ENCODE measurements at regions not wholly inside any gene's neighbourhood (a gene's known extent, or its start where the extent isn't known, plus 50 kb on each side); places are given as distances from the start of the nearest gene placed in this dataset.

DNA sequence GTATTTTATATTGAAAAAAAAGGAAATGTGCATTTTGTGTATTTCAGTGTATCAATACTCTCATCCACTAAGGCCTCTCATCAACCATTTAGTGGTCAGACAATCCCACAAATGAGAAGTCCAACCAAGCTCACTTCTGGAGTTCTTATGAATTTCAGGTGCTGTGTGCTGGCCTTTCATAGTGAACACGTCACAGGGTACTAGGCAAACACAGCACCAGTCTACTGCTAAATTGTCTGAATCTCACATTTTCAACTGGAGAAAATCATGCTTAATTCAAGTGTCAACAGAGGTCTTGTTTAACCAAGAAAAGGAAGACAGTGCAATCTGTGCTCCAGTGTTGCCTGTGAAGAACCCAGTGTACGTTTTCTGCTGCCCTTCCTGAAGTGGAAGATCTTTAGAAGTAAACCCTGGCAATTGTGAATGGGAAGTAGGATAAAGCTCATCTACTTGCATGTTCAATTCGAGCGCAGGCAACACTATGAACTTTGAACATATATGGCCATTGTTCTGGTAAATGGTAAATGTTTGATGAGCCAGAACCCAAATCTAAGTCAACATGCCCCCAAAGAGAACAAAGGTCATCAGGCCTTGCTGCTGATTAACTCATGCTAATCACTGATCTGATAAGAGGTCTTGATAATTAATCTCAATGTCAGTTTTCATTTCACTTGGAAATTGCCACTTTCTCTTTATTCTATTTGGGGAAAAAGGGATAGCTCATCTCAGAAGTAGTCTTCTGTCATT, 439.2 kb upstream of the SOX9 start:
- intact Hi-C loops (cut with DNase I): no loop called here
- no peaks in the 10 kb centered on the region for H3K36me3 ChIP-seq
- H3K4me3 ChIP-seq: no peak overlapping the region
- H3K9me3 ChIP-seq: no peaks in the 10 kb centered on the region
- H3K27me3 ChIP-seq: no peaks in the 10 kb centered on the region
- TF ChIP-seq POLR2AphosphoS5 (IDR thresholded peaks at IDR 0.05; ENCODE audit: insufficient read depth in 1 of 2, low read depth in 1 of 2) (no peak), POLR2A (IDR thresholded peaks at IDR 0.05) (no peak)
- TF ChIP-seq, protein P1, sequence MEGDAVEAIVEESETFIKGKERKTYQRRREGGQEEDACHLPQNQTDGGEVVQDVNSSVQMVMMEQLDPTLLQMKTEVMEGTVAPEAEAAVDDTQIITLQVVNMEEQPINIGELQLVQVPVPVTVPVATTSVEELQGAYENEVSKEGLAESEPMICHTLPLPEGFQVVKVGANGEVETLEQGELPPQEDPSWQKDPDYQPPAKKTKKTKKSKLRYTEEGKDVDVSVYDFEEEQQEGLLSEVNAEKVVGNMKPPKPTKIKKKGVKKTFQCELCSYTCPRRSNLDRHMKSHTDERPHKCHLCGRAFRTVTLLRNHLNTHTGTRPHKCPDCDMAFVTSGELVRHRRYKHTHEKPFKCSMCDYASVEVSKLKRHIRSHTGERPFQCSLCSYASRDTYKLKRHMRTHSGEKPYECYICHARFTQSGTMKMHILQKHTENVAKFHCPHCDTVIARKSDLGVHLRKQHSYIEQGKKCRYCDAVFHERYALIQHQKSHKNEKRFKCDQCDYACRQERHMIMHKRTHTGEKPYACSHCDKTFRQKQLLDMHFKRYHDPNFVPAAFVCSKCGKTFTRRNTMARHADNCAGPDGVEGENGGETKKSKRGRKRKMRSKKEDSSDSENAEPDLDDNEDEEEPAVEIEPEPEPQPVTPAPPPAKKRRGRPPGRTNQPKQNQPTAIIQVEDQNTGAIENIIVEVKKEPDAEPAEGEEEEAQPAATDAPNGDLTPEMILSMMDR (IDR thresholded peaks at IDR 0.05): no peak
- no peak for DNase-seq (ENCODE audit: extremely low spot score in 2 of 2)
- H3K4me1 ChIP-seq: no peaks in the 10 kb centered on the region
- H3K27ac ChIP-seq: no peak overlapping the region

GRCh38 chr17:71682174-71682494, 438.7 kb upstream of the SOX9 start:
- intact Hi-C loops (cut with DNase I): no loop called here
- Histone ChIP-seq H3K27me3 (no peaks in the 10 kb centered on the region), H3K9me3 (no peaks in the 10 kb centered on the region), H3K4me1 (no peaks in the 10 kb centered on the region), H3K27ac (no peak overlapping the region), H3K36me3 (no peaks in the 10 kb centered on the region), H3K4me3 (no peak overlapping the region)
- no peak for TF ChIP-seq POLR2AphosphoS5 (IDR thresholded peaks at IDR 0.05; ENCODE audit: insufficient read depth in 1 of 2, low read depth in 1 of 2)
- TF ChIP-seq, protein P1 (IDR thresholded peaks at IDR 0.05): no peak
- no peak for TF ChIP-seq POLR2A (IDR thresholded peaks at IDR 0.05)
- no peak for DNase-seq (ENCODE audit: extremely low spot score in 2 of 2)

DNA sequence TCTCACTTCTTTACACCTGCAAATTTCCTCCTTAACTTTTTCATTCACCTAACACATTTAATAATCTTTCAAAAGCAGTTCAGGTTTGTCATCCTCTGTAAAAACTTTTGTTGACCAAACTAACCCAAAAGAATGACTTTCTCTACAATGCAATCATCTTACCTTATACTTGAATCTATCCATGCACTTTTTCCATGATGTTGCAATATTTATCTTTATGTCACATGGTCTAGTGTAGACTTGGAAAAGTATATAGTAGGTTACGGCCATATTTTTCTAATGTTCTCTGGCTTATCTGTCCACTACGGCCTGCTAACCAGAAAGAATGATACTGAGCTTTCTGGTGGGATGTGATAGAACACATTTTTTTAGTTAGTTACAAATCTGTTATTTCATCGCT, 431.0 kb upstream of the SOX9 start:
- no peaks in the 10 kb centered on the region for H3K27me3 ChIP-seq

DNA sequence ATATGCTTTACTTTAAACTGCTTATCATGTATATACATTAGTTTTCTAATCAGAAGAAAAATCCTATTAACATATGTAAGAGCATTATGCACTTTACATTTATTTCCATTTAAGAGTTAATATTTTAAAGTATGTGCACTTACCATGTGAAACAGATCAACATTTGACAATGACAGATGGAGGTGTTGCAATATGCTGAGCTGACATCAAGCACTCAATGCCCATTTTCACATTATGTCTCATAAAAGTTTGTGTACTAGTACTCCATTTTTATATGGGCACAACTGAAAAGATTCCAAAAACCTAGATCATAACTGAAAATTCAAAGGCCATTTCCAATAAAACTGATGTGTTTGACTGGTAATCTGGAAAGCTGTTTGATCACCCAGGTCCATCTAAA, 420.9 kb upstream of the SOX9 start:
- H3K36me3 ChIP-seq: no peaks in the 10 kb centered on the region
- H3K27ac ChIP-seq: no peak overlapping the region
- TF ChIP-seq, protein P1 (IDR thresholded peaks at IDR 0.05): no peak
- TF ChIP-seq POLR2AphosphoS5 (IDR thresholded peaks at IDR 0.05; ENCODE audit: insufficient read depth in 1 of 2, low read depth in 1 of 2): no peak

More for the DNA sequence above, 431.0 kb upstream of the SOX9 start:
- no peaks in the 10 kb centered on the region for H3K4me1 ChIP-seq
- H3K4me3 ChIP-seq: no peak overlapping the region
- H3K27ac ChIP-seq: no peak overlapping the region
- H3K36me3 ChIP-seq: no peaks in the 10 kb centered on the region
- TF ChIP-seq, protein P1 (IDR thresholded peaks at IDR 0.05): no peak
- TF ChIP-seq POLR2AphosphoS5 (IDR thresholded peaks at IDR 0.05; ENCODE audit: insufficient read depth in 1 of 2, low read depth in 1 of 2) (no peak), POLR2A (IDR thresholded peaks at IDR 0.05) (no peak)
- no peaks in the 10 kb centered on the region for H3K9me3 ChIP-seq
- no peak for DNase-seq (ENCODE audit: extremely low spot score in 2 of 2)
- intact Hi-C loops (cut with DNase I): no loop called here

DNA sequence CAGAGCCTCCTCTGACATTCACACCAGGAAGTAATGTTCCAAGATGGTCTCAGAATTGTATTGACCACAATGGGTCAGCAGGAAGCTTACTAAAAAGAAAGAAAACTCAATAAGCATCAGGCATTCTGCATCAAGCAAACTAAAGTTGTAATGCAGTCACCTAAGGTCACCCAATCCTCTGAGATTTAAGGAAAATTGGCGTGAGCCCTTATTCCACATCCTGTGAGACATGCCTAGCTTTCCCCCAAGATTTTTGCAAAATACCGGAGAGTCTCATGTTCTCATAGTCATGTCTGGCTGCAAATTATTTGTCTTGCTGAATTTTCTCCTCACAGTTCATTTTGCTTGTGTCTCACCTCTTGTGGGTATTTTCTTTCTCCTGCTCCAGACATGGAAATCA, 417.1 kb upstream of the SOX9 start:
- intact Hi-C loops (cut with DNase I): no loop called here

More for the DNA sequence above, 420.9 kb upstream of the SOX9 start:
- no peak for DNase-seq (ENCODE audit: extremely low spot score in 2 of 2)
- no peaks in the 10 kb centered on the region for H3K27me3 ChIP-seq
- no peaks in the 10 kb centered on the region for H3K9me3 ChIP-seq
- intact Hi-C loops (cut with DNase I): no loop called here
- H3K4me1 ChIP-seq: no peaks in the 10 kb centered on the region
- no peak overlapping the region for H3K4me3 ChIP-seq

More for the DNA sequence above, 417.1 kb upstream of the SOX9 start:
- Histone ChIP-seq H3K9me3 (no peaks in the 10 kb centered on the region), H3K4me3 (no peak overlapping the region), H3K27ac (no peak overlapping the region), H3K36me3 (no peaks in the 10 kb centered on the region), H3K27me3 (no peaks in the 10 kb centered on the region), H3K4me1 (no peaks in the 10 kb centered on the region)
- no peak for DNase-seq (ENCODE audit: extremely low spot score in 2 of 2)
- TF ChIP-seq POLR2AphosphoS5 (IDR thresholded peaks at IDR 0.05; ENCODE audit: insufficient read depth in 1 of 2, low read depth in 1 of 2) (no peak), POLR2A (IDR thresholded peaks at IDR 0.05) (no peak)
- TF ChIP-seq, protein P1 (IDR thresholded peaks at IDR 0.05): no peak

All from vagina (tissue), 2 donors.